ENCODE measurements at regions not wholly inside any gene's neighbourhood (a gene's known extent, or its start where the extent isn't known, plus 50 kb on each side); places are given as distances from the start of the nearest gene placed in this dataset.
"Not testable (repeated sequence)": the region's sequence is repeated elsewhere in the genome, so short reads cannot be mapped to it uniquely, and the experiment has no call there.

DNA sequence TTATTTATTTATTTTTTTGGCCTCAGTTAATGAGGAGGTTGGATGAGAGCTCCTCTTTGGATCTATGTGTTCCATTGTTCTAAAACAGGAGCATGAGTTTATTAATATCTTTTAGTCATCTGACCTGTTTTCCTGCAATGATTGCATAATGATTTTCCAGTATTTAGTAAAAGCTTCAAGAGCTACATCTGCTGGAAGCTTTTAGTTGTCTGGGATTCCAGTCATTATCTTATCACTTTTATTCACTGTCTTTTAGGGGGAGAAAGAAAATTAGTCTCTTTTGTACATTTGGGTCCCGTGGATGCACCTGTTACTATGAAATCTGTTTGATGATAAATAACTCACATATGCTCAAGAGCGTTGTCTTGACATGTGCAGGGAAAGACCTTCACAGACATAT, 1270.0 kb downstream of the ROBO1 start:
- H3K27me3 ChIP-seq (replicated peaks in 2 of 5; ENCODE audit: control insufficient read depth in 4 of 5, insufficient read depth in 5 of 5, low read length in 4 of 5): no peaks in the 10 kb centered on the region
- H3K4me3 ChIP-seq (ENCODE audit: control insufficient read depth in 1 of 7, extremely low read depth in 1 of 7, insufficient read depth in 4 of 7, low read depth in 2 of 7, low read length in 6 of 7): no peak overlapping the region
- no peak for DNase-seq
- H3K36me3 ChIP-seq (ENCODE audit: control insufficient read depth in 4 of 4, insufficient read depth in 4 of 4, low read length in 3 of 4): no peaks in the 10 kb centered on the region
- ChIA-PET POLR2A (no interaction called here), CTCF (no interaction called here)
- 93% methylated on average over 2 of the region's 2 CpGs for WGBS (ENCODE audit: insufficient coverage)
- H3K27ac ChIP-seq (ENCODE audit: insufficient read depth in 1 of 2, low read depth in 1 of 2, low read length in 2 of 2, poor library complexity in 1 of 2, severe bottlenecking in 2 of 2): no peak overlapping the region
- no peaks in the 10 kb centered on the region for H3K4me1 ChIP-seq (ENCODE audit: control extremely low read depth in 1 of 4, control insufficient read depth in 4 of 4, insufficient read depth in 4 of 4, low read length in 3 of 4)
- no peaks in the 10 kb centered on the region for H3K9me3 ChIP-seq (ENCODE audit: control extremely low read depth in 1 of 5, control insufficient read depth in 4 of 5, insufficient read depth in 2 of 5, low read depth in 1 of 5, low read length in 4 of 5)

GRCh38 chr3:78506061-78506460, 1261.7 kb downstream of the ROBO1 start:
- H3K36me3 ChIP-seq (ENCODE audit: control insufficient read depth in 4 of 4, insufficient read depth in 4 of 4, low read length in 3 of 4): no peaks in the 10 kb centered on the region
- H3K4me3 ChIP-seq (ENCODE audit: control insufficient read depth in 1 of 7, extremely low read depth in 1 of 7, insufficient read depth in 4 of 7, low read depth in 2 of 7, low read length in 6 of 7): no peak overlapping the region
- 100% methylated on average over 1 of the region's 4 CpGs for WGBS (ENCODE audit: insufficient coverage)
- no peak for DNase-seq
- CTCF ChIA-PET: interaction anchor here (0.7 kb wide), 1 partner anchor 584 kb away, joined by 3 read pairs; no protein-coding TSS in a partner anchor
- H3K9me3 ChIP-seq (ENCODE audit: control extremely low read depth in 1 of 5, control insufficient read depth in 4 of 5, insufficient read depth in 2 of 5, low read depth in 1 of 5, low read length in 4 of 5): no peaks in the 10 kb centered on the region
- H3K27ac ChIP-seq (ENCODE audit: insufficient read depth in 1 of 2, low read depth in 1 of 2, low read length in 2 of 2, poor library complexity in 1 of 2, severe bottlenecking in 2 of 2): no peak overlapping the region
- H3K27me3 ChIP-seq (replicated peaks in 2 of 5; ENCODE audit: control insufficient read depth in 4 of 5, insufficient read depth in 5 of 5, low read length in 4 of 5): no peaks in the 10 kb centered on the region
- POLR2A ChIA-PET: no interaction called here
- H3K4me1 ChIP-seq (ENCODE audit: control extremely low read depth in 1 of 4, control insufficient read depth in 4 of 4, insufficient read depth in 4 of 4, low read length in 3 of 4): no peaks in the 10 kb centered on the region

DNA sequence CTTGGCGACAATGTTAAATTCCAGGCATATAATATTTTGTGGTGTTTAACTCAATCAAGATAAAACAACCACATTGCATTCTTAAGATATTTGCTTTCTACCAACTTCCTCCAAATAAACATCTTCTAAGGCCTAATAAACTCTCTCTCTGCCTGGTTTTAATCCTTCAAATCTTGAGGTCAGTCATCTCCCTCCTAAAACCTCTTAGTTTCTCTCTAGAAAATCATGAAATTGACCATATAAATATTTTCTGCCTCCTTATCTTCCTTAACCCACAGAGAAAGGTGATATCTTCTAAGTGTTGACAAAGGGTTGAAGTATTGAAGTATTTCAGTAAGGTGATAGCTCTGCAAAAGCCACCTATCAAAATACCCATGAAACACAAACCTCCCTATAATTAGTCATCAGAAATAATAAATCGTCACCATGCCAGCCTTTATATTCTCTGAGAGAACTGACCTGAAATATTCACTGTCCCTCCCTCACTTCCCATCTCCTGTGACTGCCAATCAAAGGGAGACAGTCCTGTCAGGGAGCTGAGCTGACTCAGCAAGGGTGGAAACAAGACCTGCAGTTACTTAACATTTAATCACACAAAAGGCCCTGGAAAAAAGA, 1261.1 kb downstream of the ROBO1 start:
- Histone ChIP-seq H3K9me3 (ENCODE audit: control extremely low read depth in 1 of 5, control insufficient read depth in 4 of 5, insufficient read depth in 2 of 5, low read depth in 1 of 5, low read length in 4 of 5) (no peaks in the 10 kb centered on the region), H3K27ac (ENCODE audit: insufficient read depth in 1 of 2, low read depth in 1 of 2, low read length in 2 of 2, poor library complexity in 1 of 2, severe bottlenecking in 2 of 2) (no peak overlapping the region), H3K4me3 (ENCODE audit: control insufficient read depth in 1 of 7, extremely low read depth in 1 of 7, insufficient read depth in 4 of 7, low read depth in 2 of 7, low read length in 6 of 7) (no peak overlapping the region), H3K27me3 (replicated peaks in 2 of 5; ENCODE audit: control insufficient read depth in 4 of 5, insufficient read depth in 5 of 5, low read length in 4 of 5) (no peaks in the 10 kb centered on the region), H3K4me1 (ENCODE audit: control extremely low read depth in 1 of 4, control insufficient read depth in 4 of 4, insufficient read depth in 4 of 4, low read length in 3 of 4) (no peaks in the 10 kb centered on the region), H3K36me3 (ENCODE audit: control insufficient read depth in 4 of 4, insufficient read depth in 4 of 4, low read length in 3 of 4) (no peaks in the 10 kb centered on the region)
- ChIA-PET CTCF (interaction anchor here (0.7 kb wide), 1 partner anchor 585 kb away, joined by 3 read pairs; no protein-coding TSS in a partner anchor), POLR2A (no interaction called here)
- no peak for DNase-seq
- WGBS (ENCODE audit: insufficient coverage): 71% methylated on average over 1 of the region's 2 CpGs

DNA sequence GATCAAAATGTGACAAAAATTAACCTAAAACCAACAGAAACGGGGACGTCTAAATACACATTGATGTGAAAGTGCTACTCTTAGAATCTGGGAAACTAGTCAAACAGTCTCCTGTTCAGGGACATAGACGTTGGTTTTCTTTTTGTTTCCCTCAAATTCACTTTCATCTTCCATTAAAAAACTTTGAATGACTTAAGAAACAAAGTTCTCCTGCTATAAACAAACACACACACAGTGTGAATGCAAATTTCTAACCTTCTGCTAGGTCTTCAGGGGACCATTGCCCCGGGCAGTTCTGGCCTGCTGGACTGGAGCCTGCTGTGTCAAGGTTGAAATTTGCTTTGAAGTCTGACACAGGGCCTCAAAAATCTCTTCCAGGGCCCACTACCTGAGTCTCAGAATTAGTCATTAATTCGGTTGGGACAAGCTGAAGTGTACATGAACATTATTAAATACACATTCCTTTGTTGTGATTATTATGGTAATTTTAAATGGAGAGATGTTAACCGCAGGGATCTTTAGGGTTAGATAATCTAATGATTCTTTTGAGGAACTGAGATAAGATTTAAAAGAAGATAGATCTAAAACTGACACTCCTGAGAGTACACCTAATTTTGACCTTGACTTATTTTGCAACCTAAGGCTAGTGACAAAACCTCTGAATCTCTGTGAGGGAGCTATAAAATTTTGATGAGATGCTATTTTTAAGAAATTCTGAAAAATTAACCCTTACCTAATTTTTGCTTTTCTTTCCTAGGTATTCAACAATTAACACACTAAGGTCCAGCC, 1260.4 kb downstream of the ROBO1 start:
- no peak overlapping the region for H3K4me3 ChIP-seq (ENCODE audit: control insufficient read depth in 1 of 7, extremely low read depth in 1 of 7, insufficient read depth in 4 of 7, low read depth in 2 of 7, low read length in 6 of 7)
- ChIA-PET CTCF (no interaction called here), POLR2A (no interaction called here)
- WGBS (ENCODE audit: insufficient coverage): 95% methylated on average over 3 of the region's 6 CpGs
- no peak overlapping the region for H3K27ac ChIP-seq (ENCODE audit: insufficient read depth in 1 of 2, low read depth in 1 of 2, low read length in 2 of 2, poor library complexity in 1 of 2, severe bottlenecking in 2 of 2)
- H3K4me1 ChIP-seq (ENCODE audit: control extremely low read depth in 1 of 4, control insufficient read depth in 4 of 4, insufficient read depth in 4 of 4, low read length in 3 of 4): no peaks in the 10 kb centered on the region
- no peaks in the 10 kb centered on the region for H3K36me3 ChIP-seq (ENCODE audit: control insufficient read depth in 4 of 4, insufficient read depth in 4 of 4, low read length in 3 of 4)
- no peaks in the 10 kb centered on the region for H3K27me3 ChIP-seq (replicated peaks in 2 of 5; ENCODE audit: control insufficient read depth in 4 of 5, insufficient read depth in 5 of 5, low read length in 4 of 5)
- DNase-seq: no peak
- H3K9me3 ChIP-seq (ENCODE audit: control extremely low read depth in 1 of 5, control insufficient read depth in 4 of 5, insufficient read depth in 2 of 5, low read depth in 1 of 5, low read length in 4 of 5): no peaks in the 10 kb centered on the region

DNA sequence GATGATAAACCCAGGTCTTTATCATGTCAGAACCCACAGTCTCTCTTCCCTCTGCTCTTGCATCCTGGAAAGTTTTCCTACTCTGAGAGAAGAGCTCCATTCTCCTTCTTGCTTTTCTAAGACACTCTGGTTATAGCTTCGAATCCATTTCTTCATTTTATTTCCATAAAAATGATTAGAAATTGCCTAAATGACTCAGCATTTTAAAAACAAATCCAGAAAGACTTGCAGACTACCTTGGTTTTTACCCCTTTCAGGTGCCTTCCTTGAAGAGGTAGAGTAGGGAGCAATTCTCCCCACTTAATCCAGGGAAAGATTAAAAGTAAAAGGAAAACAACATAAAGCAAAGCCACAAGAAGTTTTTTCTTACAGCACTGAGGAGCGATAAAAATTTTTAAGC, 1256.0 kb downstream of the ROBO1 start:
- H3K27ac ChIP-seq (ENCODE audit: insufficient read depth in 1 of 2, low read depth in 1 of 2, low read length in 2 of 2, poor library complexity in 1 of 2, severe bottlenecking in 2 of 2): no peak overlapping the region
- no peaks in the 10 kb centered on the region for H3K27me3 ChIP-seq (replicated peaks in 2 of 5; ENCODE audit: control insufficient read depth in 4 of 5, insufficient read depth in 5 of 5, low read length in 4 of 5)
- H3K4me1 ChIP-seq (ENCODE audit: control extremely low read depth in 1 of 4, control insufficient read depth in 4 of 4, insufficient read depth in 4 of 4, low read length in 3 of 4): no peaks in the 10 kb centered on the region
- ChIA-PET POLR2A (no interaction called here), CTCF (no interaction called here)
- 20% methylated on average over 1 of the region's 2 CpGs for WGBS (ENCODE audit: insufficient coverage)
- no peak overlapping the region for H3K4me3 ChIP-seq (ENCODE audit: control insufficient read depth in 1 of 7, extremely low read depth in 1 of 7, insufficient read depth in 4 of 7, low read depth in 2 of 7, low read length in 6 of 7)
- no peak for DNase-seq
- H3K36me3 ChIP-seq (ENCODE audit: control insufficient read depth in 4 of 4, insufficient read depth in 4 of 4, low read length in 3 of 4): no peaks in the 10 kb centered on the region
- H3K9me3 ChIP-seq (ENCODE audit: control extremely low read depth in 1 of 5, control insufficient read depth in 4 of 5, insufficient read depth in 2 of 5, low read depth in 1 of 5, low read length in 4 of 5): peaks cover 0 to 1% (median 0%) of the 10 kb centered on the region in 5 experiments

GRCh38 chr3:78512786-78513185, 1255.0 kb downstream of the ROBO1 start:
- WGBS (ENCODE audit: insufficient coverage): no CpG with 5 or more reads among the region's 4 CpGs
- CTCF ChIA-PET: not testable (repeated sequence)

GRCh38 chr3:78516437-78516836, 1251.4 kb downstream of the ROBO1 start:
- POLR2A ChIA-PET: no interaction called here
- no peak for DNase-seq
- 100% methylated on average over 2 of the region's 3 CpGs for WGBS (ENCODE audit: insufficient coverage)
- Histone ChIP-seq H3K27me3 (replicated peaks in 2 of 5; ENCODE audit: control insufficient read depth in 4 of 5, insufficient read depth in 5 of 5, low read length in 4 of 5) (no peaks in the 10 kb centered on the region), H3K36me3 (ENCODE audit: control insufficient read depth in 4 of 4, insufficient read depth in 4 of 4, low read length in 3 of 4) (no peaks in the 10 kb centered on the region), H3K9me3 (ENCODE audit: control extremely low read depth in 1 of 5, control insufficient read depth in 4 of 5, insufficient read depth in 2 of 5, low read depth in 1 of 5, low read length in 4 of 5) (peaks cover 0 to 1% (median 0%) of the 10 kb centered on the region in 5 experiments), H3K4me3 (ENCODE audit: control insufficient read depth in 1 of 7, extremely low read depth in 1 of 7, insufficient read depth in 4 of 7, low read depth in 2 of 7, low read length in 6 of 7) (no peak overlapping the region), H3K4me1 (ENCODE audit: control extremely low read depth in 1 of 4, control insufficient read depth in 4 of 4, insufficient read depth in 4 of 4, low read length in 3 of 4) (no peaks in the 10 kb centered on the region), H3K27ac (ENCODE audit: insufficient read depth in 1 of 2, low read depth in 1 of 2, low read length in 2 of 2, poor library complexity in 1 of 2, severe bottlenecking in 2 of 2) (no peak overlapping the region)
- CTCF ChIA-PET: no interaction called here

More at GRCh38 chr3:78512786-78513185, 1255.0 kb downstream of the ROBO1 start:
- H3K27me3 ChIP-seq (replicated peaks in 2 of 5; ENCODE audit: control insufficient read depth in 4 of 5, insufficient read depth in 5 of 5, low read length in 4 of 5); H3K27ac ChIP-seq (ENCODE audit: insufficient read depth in 1 of 2, low read depth in 1 of 2, low read length in 2 of 2, poor library complexity in 1 of 2, severe bottlenecking in 2 of 2); H3K36me3 ChIP-seq (ENCODE audit: control insufficient read depth in 4 of 4, insufficient read depth in 4 of 4, low read length in 3 of 4); DNase-seq; H3K4me1 ChIP-seq (ENCODE audit: control extremely low read depth in 1 of 4, control insufficient read depth in 4 of 4, insufficient read depth in 4 of 4, low read length in 3 of 4); H3K9me3 ChIP-seq (ENCODE audit: control extremely low read depth in 1 of 5, control insufficient read depth in 4 of 5, insufficient read depth in 2 of 5, low read depth in 1 of 5, low read length in 4 of 5); POLR2A ChIA-PET; H3K4me3 ChIP-seq (ENCODE audit: control insufficient read depth in 1 of 7, extremely low read depth in 1 of 7, insufficient read depth in 4 of 7, low read depth in 2 of 7, low read length in 6 of 7): not testable (repeated sequence)

All from common myeloid progenitor, CD34-positive (primary cell).